Omental fat pad (tissue), 3 donors: ENCODE measurements at regions not wholly inside any gene's neighbourhood (a gene's known extent, or its start where the extent isn't known, plus 50 kb on each side); places are given as distances from the start of the nearest gene placed in this dataset.

ENCODE experiments used
- ATAC-seq: fragments of 150-250 bp; one replicate; pipeline ENCODE4 v1.9.1; 2016; ENCODE audit warnings: mild to moderate bottlenecking, moderate library complexity; ENCODE audit not compliant: low FRiP score
- DNase-seq: peaks from one replicate; pipeline ENCODE4 v3.0.0-alpha.2; 2019; ENCODE audit warnings: low spot score
- TF ChIP-seq, protein P1 (sequence below), 3 donors: fragments of 450-650 bp; IDR thresholded peaks; one replicate each; pipeline ENCODE4 v1.5.1; 2016 to 2017; ENCODE audit warnings: antibody characterized with exemption in 3 of 3, mild to moderate bottlenecking in 3 of 3, moderate library complexity in 2 of 3

DNA sequence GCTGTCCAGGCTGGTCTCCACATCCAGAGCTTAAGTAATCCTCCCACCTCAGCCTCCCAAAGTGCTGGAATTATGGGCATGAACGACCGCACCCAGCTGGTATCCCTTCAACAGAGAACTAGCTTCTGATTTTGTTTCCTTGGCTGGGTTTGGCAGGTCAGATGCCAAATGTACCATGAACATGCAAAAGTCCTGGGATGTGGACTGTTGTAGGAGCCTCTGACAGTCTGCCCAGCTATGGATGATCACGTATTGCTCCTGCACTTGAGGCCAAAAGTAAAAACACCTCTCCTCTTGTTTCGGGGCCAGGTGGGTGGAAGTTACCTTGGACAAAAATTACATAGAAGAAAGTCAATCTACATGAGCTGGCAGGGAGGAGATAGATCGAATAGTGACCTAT lies 699.5 kb downstream of the TYW1 start:
- no peak for DNase-seq
- TF ChIP-seq, protein P1, sequence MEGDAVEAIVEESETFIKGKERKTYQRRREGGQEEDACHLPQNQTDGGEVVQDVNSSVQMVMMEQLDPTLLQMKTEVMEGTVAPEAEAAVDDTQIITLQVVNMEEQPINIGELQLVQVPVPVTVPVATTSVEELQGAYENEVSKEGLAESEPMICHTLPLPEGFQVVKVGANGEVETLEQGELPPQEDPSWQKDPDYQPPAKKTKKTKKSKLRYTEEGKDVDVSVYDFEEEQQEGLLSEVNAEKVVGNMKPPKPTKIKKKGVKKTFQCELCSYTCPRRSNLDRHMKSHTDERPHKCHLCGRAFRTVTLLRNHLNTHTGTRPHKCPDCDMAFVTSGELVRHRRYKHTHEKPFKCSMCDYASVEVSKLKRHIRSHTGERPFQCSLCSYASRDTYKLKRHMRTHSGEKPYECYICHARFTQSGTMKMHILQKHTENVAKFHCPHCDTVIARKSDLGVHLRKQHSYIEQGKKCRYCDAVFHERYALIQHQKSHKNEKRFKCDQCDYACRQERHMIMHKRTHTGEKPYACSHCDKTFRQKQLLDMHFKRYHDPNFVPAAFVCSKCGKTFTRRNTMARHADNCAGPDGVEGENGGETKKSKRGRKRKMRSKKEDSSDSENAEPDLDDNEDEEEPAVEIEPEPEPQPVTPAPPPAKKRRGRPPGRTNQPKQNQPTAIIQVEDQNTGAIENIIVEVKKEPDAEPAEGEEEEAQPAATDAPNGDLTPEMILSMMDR (IDR thresholded peaks at IDR 0.05): no peak
- ATAC-seq: no peak

DNA sequence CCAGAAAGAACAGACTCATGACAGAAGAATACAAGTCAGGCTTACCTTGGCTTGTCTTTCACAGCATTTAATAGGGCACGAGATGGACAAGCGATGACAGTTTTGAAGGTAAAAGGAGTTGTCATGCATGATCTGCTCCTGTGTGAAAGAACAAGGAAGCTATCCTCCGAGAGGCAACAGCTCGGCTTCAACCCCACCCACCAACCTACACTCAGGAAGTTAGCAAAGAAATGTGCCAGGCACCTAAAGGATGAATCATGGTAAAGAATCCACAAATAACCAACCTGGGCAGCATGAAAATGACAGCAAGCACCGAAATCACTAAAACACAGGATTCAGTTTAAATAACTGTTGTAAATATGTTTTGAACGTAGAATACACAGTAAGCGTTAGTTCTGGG lies 700.2 kb downstream of the TYW1 start:
- ATAC-seq: no peak
- TF ChIP-seq, protein P1 (IDR thresholded peaks at IDR 0.05): no peak
- DNase-seq: no peak

DNA sequence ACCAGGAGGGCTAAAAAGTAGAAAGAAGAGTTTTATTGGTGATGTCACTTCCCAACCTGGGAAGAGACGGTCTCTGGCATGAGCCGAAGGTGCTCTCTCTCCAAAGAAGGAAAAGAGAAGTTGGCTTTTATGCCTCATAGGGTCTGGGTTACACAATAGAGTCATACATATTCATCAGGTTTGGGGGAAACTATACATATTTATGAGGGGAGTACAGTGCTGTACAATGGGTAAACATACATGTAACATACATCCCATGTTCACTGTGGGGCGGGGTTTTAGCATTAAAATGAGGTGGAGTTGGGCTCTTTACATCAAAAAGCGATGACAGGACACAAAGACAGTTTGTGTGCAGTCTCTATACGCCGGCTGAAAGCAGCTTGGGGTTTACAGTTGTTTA lies 701.7 kb downstream of the TYW1 start:
- TF ChIP-seq, protein P1 (IDR thresholded peaks at IDR 0.05): no peak
- no peak for DNase-seq
- no peak for ATAC-seq

DNA sequence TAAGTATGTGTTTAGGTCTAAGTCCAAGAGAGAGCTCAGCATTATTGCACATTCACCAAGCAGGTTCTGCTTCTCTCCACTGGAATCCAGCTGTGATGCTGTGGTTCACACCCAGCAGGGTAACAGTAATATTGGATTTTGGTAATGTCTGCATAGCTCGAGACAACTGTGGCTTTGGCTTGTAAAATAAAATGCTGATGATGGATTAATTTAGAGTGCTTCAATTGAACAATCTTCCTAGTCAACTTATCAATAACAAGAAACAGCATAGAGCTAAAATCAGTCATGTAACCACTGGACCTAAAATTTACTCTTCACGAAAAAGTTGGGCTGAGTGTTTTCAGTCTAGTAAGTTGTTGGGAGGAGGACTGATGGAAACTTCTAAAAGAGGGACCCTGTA lies 709.2 kb downstream of the TYW1 start:
- DNase-seq (no peak), ATAC-seq (no peak)
- TF ChIP-seq, protein P1 (IDR thresholded peaks at IDR 0.05): no peak

DNA sequence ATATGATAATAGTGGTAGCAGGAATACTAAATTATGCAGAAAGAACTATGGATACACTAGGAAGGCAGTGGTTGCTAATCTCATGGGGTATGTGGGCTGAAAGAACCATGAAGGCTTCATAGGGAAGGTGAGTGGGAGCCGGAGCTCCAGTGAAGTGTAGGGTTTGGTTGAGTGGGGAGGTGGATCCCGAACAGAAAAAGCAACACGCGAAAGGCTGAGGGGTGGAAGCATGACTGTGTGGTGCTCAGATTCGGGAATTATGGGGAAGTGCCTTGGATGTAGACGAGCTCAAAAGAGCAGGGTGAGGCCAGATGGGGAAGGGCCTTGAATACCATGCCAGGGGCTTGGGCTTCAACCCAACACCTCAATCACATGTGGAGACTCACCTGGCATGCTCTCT lies 715.1 kb downstream of the TYW1 start:
- DNase-seq (no peak), ATAC-seq (no peak)
- TF ChIP-seq, protein P1 (IDR thresholded peaks at IDR 0.05): no peak

DNA sequence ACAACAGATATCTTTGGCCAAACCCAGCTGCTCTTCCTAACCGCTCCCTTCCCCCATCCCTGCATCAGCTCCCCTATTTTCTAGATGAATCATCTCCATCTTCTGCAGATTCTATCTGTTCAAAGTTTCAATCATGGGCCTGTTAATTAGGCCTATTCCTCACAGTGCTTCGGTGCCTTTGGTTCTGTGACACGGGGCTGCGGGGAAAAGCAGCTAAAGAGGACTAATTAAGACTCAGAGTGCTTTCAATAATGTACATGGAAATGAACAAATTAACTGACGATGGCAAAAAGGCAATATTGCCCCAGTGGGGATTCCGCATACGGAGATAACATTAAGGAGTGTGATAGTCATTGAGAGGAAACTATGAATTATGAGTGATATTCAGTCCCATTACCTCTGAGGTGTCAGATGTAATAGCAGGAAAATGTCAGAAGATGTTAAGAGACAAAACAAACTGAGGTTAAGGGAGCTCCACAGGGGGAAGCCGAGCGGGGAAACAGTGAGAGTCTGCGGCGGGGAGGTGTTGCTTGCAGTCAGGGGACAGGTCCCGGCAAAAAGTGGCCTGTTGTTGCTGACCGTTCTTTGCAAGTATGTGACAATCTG lies 716.9 kb downstream of the TYW1 start:
- no peak for ATAC-seq
- TF ChIP-seq, protein P1 (IDR thresholded peaks at IDR 0.05): no peak
- DNase-seq: no peak

DNA sequence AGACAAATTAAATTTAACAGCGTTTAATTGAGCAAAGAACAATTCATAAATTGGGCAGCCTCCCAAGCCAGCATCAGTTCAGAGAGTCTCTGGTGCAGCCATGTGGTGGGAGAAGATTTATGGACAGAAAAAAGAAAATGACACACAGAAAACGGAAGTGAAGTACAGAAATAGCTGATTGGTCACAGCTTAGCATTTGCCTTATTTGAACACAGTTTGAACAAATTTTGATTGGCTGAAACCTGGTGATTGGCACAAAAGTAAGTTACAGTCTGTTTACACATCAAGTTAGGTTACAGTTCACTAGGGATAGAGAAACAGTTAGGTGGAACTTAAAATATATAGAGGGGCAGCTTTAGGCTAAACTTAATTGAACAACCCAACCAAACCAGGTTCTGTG lies 720.1 kb downstream of the TYW1 start:
- TF ChIP-seq, protein P1 (IDR thresholded peaks at IDR 0.05): no peak
- ATAC-seq: no peak
- DNase-seq: no peak
